ENCODE measurements at regions not wholly inside any gene's neighbourhood (a gene's known extent, or its start where the extent isn't known, plus 50 kb on each side); places are given as distances from the start of the nearest gene placed in this dataset.

DNA sequence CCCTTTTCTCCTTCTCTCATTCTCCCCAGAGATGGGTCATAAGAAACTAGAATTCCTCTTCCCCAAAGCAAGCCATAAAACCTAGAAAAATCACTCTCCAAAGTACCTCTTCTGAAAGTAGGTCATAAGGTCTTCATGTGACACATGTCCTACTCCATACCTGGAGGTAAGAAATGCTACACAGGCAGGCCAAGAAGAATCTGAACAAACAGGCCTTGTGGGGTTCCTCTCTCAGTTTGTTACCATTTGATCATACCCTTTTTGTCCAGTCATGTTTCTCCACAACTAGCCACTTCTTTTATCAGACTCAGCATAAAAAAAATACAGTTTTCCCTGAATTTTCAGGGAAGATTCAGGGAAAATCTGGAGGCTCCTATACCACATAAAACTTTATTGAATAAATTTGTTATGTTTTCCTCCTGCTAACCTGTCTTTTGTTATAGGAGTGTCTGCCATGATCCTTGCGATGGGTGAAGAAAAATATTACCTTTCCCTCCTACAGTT lies 134.4 kb upstream of the LMO4 start:
- no peak for DNase-seq (ENCODE audit: low read depth in 4 of 4, low spot score in 2 of 4)

- no peak for DNase-seq (ENCODE audit: low read depth in 4 of 4, low spot score in 2 of 4)
Measured at GRCh38 chr1:87194856-87195255, 133.8 kb upstream of the LMO4 start.

GRCh38 chr1:87196110-87196827 lies 132.4 kb upstream of the LMO4 start:
- peak in 2 of 4 donors; percentile 19 to 24 for DNase-seq (ENCODE audit: low read depth in 4 of 4, low spot score in 2 of 4)

- no peak for DNase-seq (ENCODE audit: low read depth in 4 of 4, low spot score in 2 of 4)
Measured at GRCh38 chr1:87197156-87197555, 131.5 kb upstream of the LMO4 start.

- no peak for DNase-seq (ENCODE audit: low read depth in 4 of 4, low spot score in 2 of 4)
Measured at GRCh38 chr1:87197641-87198040, 131.0 kb upstream of the LMO4 start.

DNA sequence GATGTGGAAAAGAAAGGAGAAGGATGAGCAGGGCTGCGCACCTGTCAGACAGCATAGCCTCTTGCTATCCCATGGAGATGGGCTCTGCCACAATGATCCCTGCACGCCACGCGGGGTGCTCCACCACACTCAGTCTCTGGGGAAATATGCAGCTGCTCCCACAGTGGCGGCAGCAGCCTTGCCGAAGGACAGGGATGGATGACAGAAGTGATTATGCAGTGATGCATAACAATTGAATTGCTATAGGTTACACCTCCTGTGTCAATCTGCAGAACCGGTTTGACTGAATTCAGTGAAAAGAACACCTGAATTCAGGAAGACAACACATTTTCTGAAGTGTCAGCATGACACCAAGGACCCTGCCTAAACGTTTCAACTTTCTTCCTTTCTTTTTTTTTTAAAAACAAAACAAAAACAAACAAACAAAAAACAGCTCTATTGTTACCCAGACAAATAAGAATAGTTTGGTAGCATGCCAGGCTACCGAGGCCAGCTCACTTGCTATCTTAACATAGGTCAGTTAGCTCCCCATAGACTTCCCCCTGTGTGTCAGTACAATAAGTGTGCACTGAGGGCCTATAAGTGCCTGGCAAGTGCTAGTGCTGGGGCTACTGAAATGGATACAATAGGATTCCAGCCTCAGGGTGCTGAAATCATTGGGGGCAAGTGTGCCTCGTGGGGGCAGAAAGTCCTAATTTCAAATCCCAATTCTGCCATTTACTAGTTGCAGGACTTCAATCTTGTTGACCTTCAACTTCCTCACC lies 127.6 kb upstream of the LMO4 start:
- no peak for DNase-seq (ENCODE audit: low read depth in 4 of 4, low spot score in 2 of 4)

DNA sequence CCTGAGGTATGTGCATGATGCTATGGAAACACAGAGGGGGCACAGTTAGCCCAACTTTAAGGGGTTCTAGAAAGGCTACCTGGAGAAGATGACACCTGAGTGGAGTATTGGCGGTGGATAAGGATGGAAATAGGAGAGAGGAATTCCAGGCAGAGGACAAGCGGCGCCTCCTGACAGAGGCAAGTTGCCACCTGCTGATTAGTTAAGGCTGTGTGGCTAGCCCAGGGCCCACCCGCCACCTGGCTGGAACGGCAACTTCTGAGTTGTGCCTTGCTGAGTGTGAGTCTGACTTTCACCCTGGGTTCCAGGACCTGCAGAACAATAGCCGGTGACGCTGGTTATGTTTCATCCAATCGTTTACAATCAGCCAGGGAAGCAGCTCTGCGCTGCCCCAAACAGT lies 126.9 kb upstream of the LMO4 start:
- DNase-seq (ENCODE audit: low read depth in 4 of 4, low spot score in 2 of 4) = no peak

DNA sequence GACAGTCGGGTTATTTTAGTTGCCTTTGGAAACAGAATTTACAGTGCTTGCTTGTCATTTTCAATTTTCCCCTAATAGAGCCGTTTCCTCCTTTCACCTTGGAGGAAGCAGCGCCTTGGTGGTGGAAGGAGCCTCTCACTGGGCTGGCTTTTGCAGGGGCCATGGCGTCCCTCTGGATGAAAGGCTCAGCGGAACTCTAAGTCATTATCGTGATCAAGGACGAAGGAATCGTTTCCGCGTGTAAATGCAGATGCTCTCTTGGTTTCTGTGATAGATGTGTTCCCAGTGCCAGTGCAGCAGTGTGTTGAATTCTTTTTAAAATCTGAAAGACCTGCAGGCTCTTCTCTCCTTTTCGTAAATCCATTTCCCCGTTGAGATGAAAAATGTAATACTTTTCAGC lies 126.2 kb upstream of the LMO4 start:
- DNase-seq (ENCODE audit: low read depth in 4 of 4, low spot score in 2 of 4) = no peak

DNA sequence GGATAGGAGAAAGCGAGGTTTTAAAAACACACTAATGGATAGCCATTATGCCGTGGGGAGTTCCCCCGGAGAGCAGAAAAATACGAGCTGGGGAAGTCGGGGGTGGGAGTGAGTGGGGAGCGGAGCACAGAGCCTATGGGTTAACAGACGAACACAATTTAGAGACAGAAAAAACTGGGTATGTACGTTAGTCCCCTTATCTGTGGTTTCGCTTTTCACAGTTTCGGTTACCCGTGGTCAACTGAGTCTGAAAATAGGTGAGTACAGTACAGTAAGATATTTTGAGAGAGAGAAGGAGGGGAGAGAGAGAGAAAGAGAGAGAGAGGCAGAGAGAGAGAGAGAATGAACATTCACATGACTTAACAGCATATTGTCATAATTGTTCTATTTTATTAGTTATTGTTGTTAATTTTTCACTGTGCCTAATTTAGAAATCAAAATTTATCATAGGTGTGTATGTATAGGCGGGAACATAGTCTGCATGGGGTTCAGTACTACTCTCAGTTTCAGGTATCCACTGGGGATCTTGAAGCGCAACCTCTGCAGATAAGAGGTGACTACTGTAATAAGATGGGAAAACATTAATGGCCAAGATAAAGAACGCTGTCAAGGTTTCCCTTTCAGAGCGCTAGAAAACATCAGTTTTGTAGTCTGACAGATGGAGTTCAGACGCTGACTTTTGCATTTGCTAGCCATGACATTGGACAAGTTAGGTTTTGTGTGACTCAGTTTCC lies 125.6 kb upstream of the LMO4 start:
- DNase-seq (ENCODE audit: low read depth in 4 of 4, low spot score in 2 of 4) = no peak

GRCh38 chr1:87203904-87204303 lies 124.8 kb upstream of the LMO4 start:
- DNase-seq (ENCODE audit: low read depth in 4 of 4, low spot score in 2 of 4) = no peak

DNA sequence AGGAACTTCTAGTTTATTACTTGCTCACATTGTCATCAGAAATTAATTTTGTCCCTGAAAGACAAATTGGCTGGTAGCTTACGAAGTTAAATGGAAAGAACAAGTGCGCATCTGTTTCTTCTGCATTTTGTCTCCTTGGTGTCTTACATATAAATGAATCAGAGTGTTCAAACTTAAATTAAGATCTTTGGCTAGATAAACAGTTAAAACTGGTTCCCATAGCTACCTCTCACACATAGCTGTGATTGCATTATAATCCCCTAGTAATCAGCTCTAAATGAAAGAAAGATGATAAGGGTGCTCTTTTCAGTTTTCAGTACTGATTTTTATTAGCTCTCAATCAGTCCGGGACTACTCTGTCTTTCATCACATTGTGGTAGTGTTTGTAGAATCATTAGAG lies 124.2 kb upstream of the LMO4 start:
- no peak for DNase-seq (ENCODE audit: low read depth in 4 of 4, low spot score in 2 of 4)

DNA sequence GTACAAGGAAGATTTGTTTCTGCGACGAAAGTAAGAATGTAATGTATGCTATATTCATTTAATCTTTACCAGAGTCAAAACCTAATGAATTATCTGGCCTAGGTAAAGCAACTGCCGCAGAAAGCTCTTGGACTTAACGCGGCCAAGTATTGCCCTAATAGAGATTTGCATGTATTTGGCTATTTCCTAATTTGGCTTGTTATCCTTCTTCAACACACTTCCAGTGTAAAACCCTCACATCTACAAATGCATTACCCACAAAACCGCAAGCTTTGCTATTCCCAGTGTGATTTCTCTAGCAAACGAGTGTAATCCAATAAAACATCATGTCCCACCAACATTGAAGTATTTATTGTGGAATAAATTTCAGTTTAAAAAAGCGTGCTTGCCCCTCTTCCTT lies 123.8 kb upstream of the LMO4 start:
- no peak for DNase-seq (ENCODE audit: low read depth in 4 of 4, low spot score in 2 of 4)

- no peak for DNase-seq (ENCODE audit: low read depth in 4 of 4, low spot score in 2 of 4)
Measured at GRCh38 chr1:87206044-87206831, 122.4 kb upstream of the LMO4 start.

GRCh38 chr1:87208080-87208479 lies 120.6 kb upstream of the LMO4 start:
- DNase-seq (ENCODE audit: low read depth in 4 of 4, low spot score in 2 of 4) = no peak

- no peak for DNase-seq (ENCODE audit: low read depth in 4 of 4, low spot score in 2 of 4)
Measured at GRCh38 chr1:87208931-87209330, 119.7 kb upstream of the LMO4 start.

- no peak for DNase-seq (ENCODE audit: low read depth in 4 of 4, low spot score in 2 of 4)
Measured at GRCh38 chr1:87210151-87210550, 118.5 kb upstream of the LMO4 start.

- no peak for DNase-seq (ENCODE audit: low read depth in 4 of 4, low spot score in 2 of 4)
Measured at GRCh38 chr1:87212431-87213134, 116.1 kb upstream of the LMO4 start.

GRCh38 chr1:87213135-87213515 lies 115.6 kb upstream of the LMO4 start:
- DNase-seq (ENCODE audit: low read depth in 4 of 4, low spot score in 2 of 4) = no peak

DNA sequence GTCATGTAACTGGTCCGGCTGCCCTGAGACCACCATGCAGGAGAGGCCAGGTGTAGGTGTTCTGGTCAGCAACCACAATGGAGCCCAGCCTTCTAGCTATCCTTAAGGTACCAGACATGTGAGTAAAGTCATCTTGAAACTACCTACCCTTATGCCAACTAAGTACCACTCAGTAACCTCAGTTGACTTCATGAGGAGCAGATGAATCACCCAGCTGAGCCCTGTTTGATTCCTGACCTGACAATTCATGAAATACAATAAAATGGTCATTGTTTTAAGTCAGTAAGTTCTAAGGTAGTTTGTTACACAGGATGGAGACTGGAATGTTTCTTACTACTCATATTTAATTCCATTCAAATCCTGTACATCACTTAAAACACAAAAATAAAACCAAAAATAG lies 113.1 kb upstream of the LMO4 start:
- no peak for DNase-seq (ENCODE audit: low read depth in 4 of 4, low spot score in 2 of 4)

DNA sequence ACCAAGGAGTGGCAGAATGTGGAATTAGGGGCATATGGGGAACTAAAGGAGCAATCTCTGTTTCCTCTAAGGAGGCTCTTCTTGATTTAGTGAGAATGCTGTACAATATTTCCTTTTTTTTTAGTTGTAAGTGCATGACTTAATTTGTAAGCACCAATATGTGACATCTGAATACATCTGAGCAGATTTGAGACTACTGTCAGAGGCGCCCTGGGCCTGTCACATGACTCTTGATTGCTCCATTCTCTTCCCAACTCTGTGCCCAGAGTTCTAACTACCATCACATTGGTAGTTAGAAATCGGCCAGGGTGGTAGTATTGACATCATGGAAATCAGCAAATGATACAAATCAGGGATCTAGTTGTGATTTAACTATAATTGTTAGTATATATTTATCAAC lies 110.1 kb upstream of the LMO4 start:
- DNase-seq (ENCODE audit: low read depth in 4 of 4, low spot score in 2 of 4) = no peak

Data from left renal cortex interstitium (tissue), 4 donors.